Testis (tissue), 2 donors: ENCODE measurements at regions not wholly inside any gene's neighbourhood (a gene's known extent, or its start where the extent isn't known, plus 50 kb on each side); places are given as distances from the start of the nearest gene placed in this dataset.

ENCODE experiments used
- CTCF ChIP-seq, 3 experiments: fragments of 450-650 bp in 2 of 3; fragments of 200-600 bp in 1 of 3; sonication (generic) in 1 of 3; IDR thresholded peaks; one replicate each; pipeline ENCODE4 v1.5.1; 2016 to 2019; ENCODE audit warnings: antibody characterized with exemption in 3 of 3, mild to moderate bottlenecking in 2 of 3, moderate library complexity in 1 of 3
- POLR2A ChIP-seq: fragments of 450-650 bp; IDR thresholded peaks from one replicate; pipeline ENCODE4 v1.6.1; 2017; ENCODE audit warnings: antibody characterized with exemption, mild to moderate bottlenecking, moderate library complexity

- TF ChIP-seq CTCF (IDR thresholded peaks at IDR 0.05) (no peak), POLR2A (no peak)
Observed at GRCh38 chr10:111600772-111601171, 523.9 kb downstream of the ADRA2A start.
